Stimulated activated CD4-positive, alpha-beta T cell treated with anti-CD3 and anti-CD28 coated beads, Interleukin-2, amount 100 ng/mL, for 48 hours (primary cell): ENCODE measurements at regions not wholly inside any gene's neighbourhood (a gene's known extent, or its start where the extent isn't known, plus 50 kb on each side); places are given as distances from the start of the nearest gene placed in this dataset.
"Not testable (repeated sequence)": the region's sequence is repeated elsewhere in the genome, so short reads cannot be mapped to it uniquely, and the experiment has no call there.

ENCODE experiments used
- DNase-seq, 2 donors: peaks; one replicate each; pipeline ENCODE4 v3.0.0-alpha.2; 2020

DNA sequence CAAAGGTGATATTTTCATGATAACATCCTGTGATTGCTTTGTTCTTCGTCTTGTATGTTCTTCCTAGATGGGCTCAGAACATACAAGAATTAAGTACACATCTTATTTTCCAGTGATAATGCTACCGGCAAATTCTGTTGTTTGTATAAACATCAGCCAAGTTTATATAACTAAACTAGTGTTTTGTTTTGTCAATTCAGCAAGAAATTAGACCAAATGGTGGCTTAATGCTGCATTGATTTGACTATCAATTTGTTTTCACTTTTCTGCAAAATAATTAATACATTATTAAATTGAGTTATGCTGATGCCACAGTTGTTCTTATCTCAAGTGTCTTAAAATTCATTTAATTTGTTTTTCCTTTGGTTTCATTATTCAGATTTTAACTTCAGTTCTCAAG is 177.7 kb downstream of the OR4F29 start:
- not testable (repeated sequence) for DNase-seq

DNA sequence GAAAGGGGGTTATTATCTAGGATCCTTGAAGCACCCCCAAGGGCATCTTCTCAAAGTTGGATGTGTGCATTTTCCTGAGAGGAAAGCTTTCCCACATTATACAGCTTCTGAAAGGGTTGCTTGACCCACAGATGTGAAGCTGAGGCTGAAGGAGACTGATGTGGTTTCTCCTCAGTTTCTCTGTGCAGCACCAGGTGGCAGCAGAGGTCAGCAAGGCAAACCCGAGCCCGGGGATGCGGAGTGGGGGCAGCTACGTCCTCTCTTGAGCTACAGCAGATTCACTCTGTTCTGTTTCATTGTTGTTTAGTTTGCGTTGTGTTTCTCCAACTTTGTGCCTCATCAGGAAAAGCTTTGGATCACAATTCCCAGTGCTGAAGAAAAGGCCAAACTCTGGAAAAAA is 183.7 kb downstream of the OR4F29 start:
- peak; percentile 58 to 64 for DNase-seq
